Esophagus muscularis mucosa (tissue), 4 donors: ENCODE measurements at regions not wholly inside any gene's neighbourhood (a gene's known extent, or its start where the extent isn't known, plus 50 kb on each side); places are given as distances from the start of the nearest gene placed in this dataset.

Experiments used
- DNase-seq: peaks from one replicate; pipeline ENCODE4 v3.0.0-alpha.2; 2017; ENCODE audit errors: extremely low spot score
- H3K27ac ChIP-seq, 4 donors: fragments of 200-600 bp; sonication (generic); replicated peaks in 1 of 4; 1 replicate in 3 of 4; 2 replicates in 1 of 4; pipeline ENCODE4 v1.5.1; 2016 to 2019; ENCODE audit warnings: mild to moderate bottlenecking in 1 of 4
- H3K27me3 ChIP-seq, 4 donors: fragments of 200-600 bp; sonication (generic); one replicate each; pipeline versions ENCODE4 v1.5.1 to v1.6.0; 2016 to 2019
- H3K36me3 ChIP-seq, 4 donors: fragments of 200-600 bp; sonication (generic); one replicate each; pipeline ENCODE4 v1.5.1; 2016 to 2019
- H3K4me1 ChIP-seq, 4 donors: fragments of 200-600 bp; sonication (generic); one replicate each; pipeline ENCODE4 v1.5.1; 2016 to 2019
- H3K4me3 ChIP-seq, 4 donors: fragments of 200-600 bp; sonication (generic); 1 replicate in 2 of 4; 2 replicates in 2 of 4; pipeline ENCODE4 v1.5.1; 2016 to 2019; ENCODE audit warnings: mild to moderate bottlenecking in 4 of 4, moderate library complexity in 1 of 4
- H3K9me3 ChIP-seq, 4 donors: fragments of 200-600 bp; sonication (generic); 1 replicate in 3 of 4; 2 replicates in 1 of 4; pipeline ENCODE4 v1.5.1; 2016 to 2019
- CTCF ChIP-seq, 3 experiments: fragments of 200-600 bp in 2 of 3; fragments of 450-650 bp in 1 of 3; sonication (generic) in 2 of 3; IDR thresholded peaks; one replicate each; pipeline ENCODE4 v1.5.1; 2017 to 2019; ENCODE audit warnings: antibody characterized with exemption in 3 of 3, mild to moderate bottlenecking in 2 of 3, moderate library complexity in 1 of 3
- EP300 ChIP-seq: sonication (generic); formaldehyde crosslinking; IDR thresholded peaks from one replicate; pipeline ENCODE4 v1.6.1; 2017; ENCODE audit warnings: antibody characterized with exemption
- POLR2A ChIP-seq: fragments of 450-650 bp; IDR thresholded peaks from one replicate; pipeline ENCODE4 v1.6.1; 2017; ENCODE audit warnings: antibody characterized with exemption, moderate library complexity, mild to moderate bottlenecking, low read depth
- POLR2AphosphoS5 ChIP-seq, 2 donors: sonication (generic); formaldehyde crosslinking; IDR thresholded peaks; one replicate each; pipeline ENCODE4 v1.6.1; 2017; ENCODE audit warnings: antibody characterized with exemption in 2 of 2
- WGBS: methylation state at CpG from one replicate; pipeline ENCODE4 v1.1.5; 2018; 5-methylcytosine and 5-hydroxymethylcytosine counted together
- intact Hi-C: fragments of 100-400 bp; cut with DNase I; formaldehyde crosslinking; loops from one replicate; pipeline ENCODE4 v1.15.1; 2023

DNA sequence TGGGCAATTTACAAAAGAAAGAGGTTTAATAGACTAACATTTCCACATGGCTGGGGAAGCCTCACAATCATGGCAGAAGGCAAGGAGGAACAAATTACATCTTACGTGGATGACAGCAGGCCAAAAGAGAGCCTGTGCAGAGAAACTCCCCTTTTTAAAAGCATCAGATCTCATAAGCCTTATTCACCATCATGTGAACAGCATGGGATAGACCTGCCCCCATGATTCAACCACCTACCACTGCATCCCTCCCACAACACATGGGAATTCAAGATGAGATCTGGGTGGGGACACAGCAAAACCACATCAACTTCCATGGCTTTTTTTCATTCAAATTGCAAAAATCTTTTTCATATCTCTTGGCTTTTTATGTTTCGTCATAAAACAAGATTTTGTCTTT, 67.6 kb upstream of the GADL1 start:
- TF ChIP-seq POLR2AphosphoS5 (IDR thresholded peaks at IDR 0.05) (no peak), CTCF (IDR thresholded peaks at IDR 0.05) (no peak), EP300 (no peak), POLR2A (no peak)
- Histone ChIP-seq H3K36me3 (no peaks in the 10 kb centered on the region), H3K27ac (no peak overlapping the region), H3K4me1 (no peaks in the 10 kb centered on the region), H3K9me3 (peaks cover 0 to 12% (median 11%) of the 10 kb centered on the region in 4 donors), H3K4me3 (no peak overlapping the region), H3K27me3 (no peaks in the 10 kb centered on the region)
- 90% methylated on average over 2 of the region's 2 CpGs for WGBS
- DNase-seq: peak; percentile 29
- intact Hi-C loops: no loop called here

DNA sequence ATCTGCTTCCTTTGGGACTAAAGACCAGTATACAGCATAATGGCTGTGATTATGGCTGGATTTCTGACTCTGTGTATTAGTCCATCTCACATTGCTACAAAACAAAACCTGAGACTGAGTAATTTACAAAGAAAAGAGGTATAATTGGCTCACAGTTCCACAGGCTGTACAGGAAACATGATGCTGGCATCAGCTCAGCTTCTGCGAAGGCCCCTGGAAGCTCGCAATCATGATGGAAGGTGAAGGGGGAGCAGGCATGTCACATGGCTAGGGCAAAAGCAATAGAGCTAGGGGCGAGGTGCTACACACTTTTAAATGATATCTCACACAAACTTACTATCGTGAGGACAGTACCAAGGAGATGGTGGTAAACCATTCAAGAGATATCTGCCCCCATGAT, 68.0 kb upstream of the GADL1 start:
- 85% methylated on average over 4 of the region's 4 CpGs for WGBS
- intact Hi-C loops: no loop called here
- H3K9me3 ChIP-seq: peaks cover 0 to 12% (median 11%) of the 10 kb centered on the region in 4 donors
- peak; percentile 72 for DNase-seq
- H3K4me3 ChIP-seq: no peak overlapping the region
- no peak overlapping the region for H3K27ac ChIP-seq
- no peaks in the 10 kb centered on the region for H3K27me3 ChIP-seq
- no peaks in the 10 kb centered on the region for H3K36me3 ChIP-seq
- TF ChIP-seq CTCF (IDR thresholded peaks at IDR 0.05): no peak
- no peak for TF ChIP-seq POLR2A
- no peak for TF ChIP-seq POLR2AphosphoS5 (IDR thresholded peaks at IDR 0.05)
- H3K4me1 ChIP-seq: no peaks in the 10 kb centered on the region

DNA sequence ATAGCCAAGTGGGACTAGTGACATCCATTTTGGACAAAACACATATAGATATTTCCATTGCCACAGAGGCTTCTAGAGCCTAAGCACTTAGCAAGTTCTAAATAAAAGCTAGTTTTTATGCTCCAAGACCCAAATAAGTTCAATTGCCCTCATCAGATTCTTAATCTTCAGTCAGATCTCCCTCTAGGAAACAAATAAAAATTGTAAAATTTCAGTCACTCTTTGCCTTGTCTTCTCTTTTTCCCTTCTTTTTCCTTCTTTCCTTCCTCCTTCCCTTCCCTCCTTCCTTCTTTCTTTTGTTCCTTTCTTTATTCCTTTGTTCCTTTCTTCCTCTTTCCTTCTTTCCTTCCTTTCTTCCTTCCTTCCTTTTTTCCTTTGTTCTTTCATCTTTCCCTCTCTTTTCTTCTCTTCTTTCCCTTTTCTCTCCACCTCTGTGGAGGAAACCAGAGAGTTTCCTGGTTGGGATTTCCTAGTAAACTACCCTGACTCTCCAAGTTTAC, 68.8 kb upstream of the GADL1 start:
- intact Hi-C loops: no loop called here
- Histone ChIP-seq H3K4me1 (no peaks in the 10 kb centered on the region), H3K27me3 (no peaks in the 10 kb centered on the region), H3K36me3 (no peaks in the 10 kb centered on the region), H3K4me3 (no peak overlapping the region), H3K9me3 (peaks cover 0 to 11% (median 8%) of the 10 kb centered on the region in 4 donors), H3K27ac (no peak overlapping the region)
- DNase-seq: no peak
- TF ChIP-seq POLR2A (no peak), EP300 (no peak), CTCF (IDR thresholded peaks at IDR 0.05) (no peak), POLR2AphosphoS5 (IDR thresholded peaks at IDR 0.05) (no peak)

GRCh38 chr3:30964612-30965011, 70.2 kb upstream of the GADL1 start:
- H3K4me3 ChIP-seq: no peak overlapping the region
- no peaks in the 10 kb centered on the region for H3K9me3 ChIP-seq
- no peaks in the 10 kb centered on the region for H3K27me3 ChIP-seq
- no peaks in the 10 kb centered on the region for H3K4me1 ChIP-seq
- no peaks in the 10 kb centered on the region for H3K36me3 ChIP-seq
- no peak overlapping the region for H3K27ac ChIP-seq
- intact Hi-C loops: no loop called here
- TF ChIP-seq POLR2AphosphoS5 (IDR thresholded peaks at IDR 0.05) (no peak), EP300 (no peak), POLR2A (no peak), CTCF (IDR thresholded peaks at IDR 0.05) (no peak)
- DNase-seq: peak; percentile 39

- no peak for TF ChIP-seq POLR2AphosphoS5 (IDR thresholded peaks at IDR 0.05)
- no peak for TF ChIP-seq CTCF (IDR thresholded peaks at IDR 0.05)
- no peak for TF ChIP-seq POLR2A
- no peak for TF ChIP-seq EP300
- WGBS: 72% methylated on average over 7 of the region's 7 CpGs
- DNase-seq: peak; percentile 64
- H3K4me1 ChIP-seq: no peaks in the 10 kb centered on the region
- H3K27me3 ChIP-seq: no peaks in the 10 kb centered on the region
- intact Hi-C loops: no loop called here
- no peak overlapping the region for H3K4me3 ChIP-seq
- no peak overlapping the region for H3K27ac ChIP-seq
- H3K36me3 ChIP-seq: no peaks in the 10 kb centered on the region
- no peaks in the 10 kb centered on the region for H3K9me3 ChIP-seq
Measured at GRCh38 chr3:30966896-30967295, 72.4 kb upstream of the GADL1 start.
